ENCODE measurements at regions not wholly inside any gene's neighbourhood (a gene's known extent, or its start where the extent isn't known, plus 50 kb on each side); places are given as distances from the start of the nearest gene placed in this dataset.

- intact Hi-C loops (cut with micrococcal nuclease): no loop called here
- no TSS peak for BruUV-seq (replicated peaks)
- no peaks in the 10 kb centered on the region for H3K4me1 ChIP-seq (ENCODE audit: control insufficient read depth, extremely low read depth, insufficient read depth, low read length)
- H3K36me3 ChIP-seq (ENCODE audit: control insufficient read depth in 2 of 2, extremely low read depth in 1 of 2, insufficient read depth in 2 of 2, low read length in 2 of 2): no peaks in the 10 kb centered on the region
- POLR2A ChIA-PET: no interaction called here
- H3K9ac ChIP-seq (replicated peaks; ENCODE audit: extremely low read depth, insufficient read depth, low read length): no peak overlapping the region
- CTCF ChIA-PET: no interaction called here
- H3K4me3 ChIP-seq (replicated peaks in 1 of 3; ENCODE audit: insufficient read depth in 1 of 3, low read depth in 1 of 3, low read length in 3 of 3): no peak overlapping the region
- no peaks in the 10 kb centered on the region for H3K9me1 ChIP-seq (replicated peaks; ENCODE audit: control insufficient read depth, extremely low read depth, insufficient read depth, low read length)
- no peak overlapping the region for H3K27ac ChIP-seq (ENCODE audit: insufficient read depth, low read depth, low read length)
- H2AFZ ChIP-seq (ENCODE audit: low read depth, low read length): no peak overlapping the region
- no peaks in the 10 kb centered on the region for H4K20me1 ChIP-seq (replicated peaks; ENCODE audit: control insufficient read depth, extremely low read depth, insufficient read depth, low read length)
- no peak for DNase-seq (ENCODE audit: low read depth, low spot score)
- no peaks in the 10 kb centered on the region for H3K79me2 ChIP-seq (ENCODE audit: control insufficient read depth, insufficient read depth, low read length)
- TF ChIP-seq POLR2A (IDR thresholded peaks at IDR 0.05; ENCODE audit: low read depth, low read length): no peak
- no peak for TF ChIP-seq POLR2AphosphoS5 (IDR thresholded peaks at IDR 0.05; ENCODE audit: insufficient read depth, low read depth, low read length)
- no peak for TF ChIP-seq MYC (IDR thresholded peaks at IDR 0.05; ENCODE audit: low read depth, low read length)
- H3K9me3 ChIP-seq (replicated peaks; ENCODE audit: control insufficient read depth, insufficient read depth, low read length): no peaks in the 10 kb centered on the region
- H3K4me2 ChIP-seq (ENCODE audit: insufficient read depth, low read length): no peak overlapping the region
- dilution Hi-C loops (cut with MboI; ENCODE audit: extremely low pct_ligation_motif_present, low sequenced_read_pairs): no loop called here
- H3K27me3 ChIP-seq (ENCODE audit: control insufficient read depth in 2 of 2, insufficient read depth in 2 of 2, low read length in 2 of 2): no peaks in the 10 kb centered on the region
- no peak for FAIRE-seq
Observed at GRCh38 chr11:81942646-81943045, 791.0 kb downstream of the FAM181B start.

- intact Hi-C loops (cut with micrococcal nuclease): no loop called here
- Histone ChIP-seq H3K79me2 (ENCODE audit: control insufficient read depth, insufficient read depth, low read length) (no peaks in the 10 kb centered on the region), H3K9me3 (replicated peaks; ENCODE audit: control insufficient read depth, insufficient read depth, low read length) (no peaks in the 10 kb centered on the region), H3K9ac (replicated peaks; ENCODE audit: extremely low read depth, insufficient read depth, low read length) (no peak overlapping the region), H4K20me1 (replicated peaks; ENCODE audit: control insufficient read depth, extremely low read depth, insufficient read depth, low read length) (no peaks in the 10 kb centered on the region), H3K4me3 (replicated peaks in 1 of 3; ENCODE audit: insufficient read depth in 1 of 3, low read depth in 1 of 3, low read length in 3 of 3) (no peak overlapping the region), H3K4me1 (ENCODE audit: control insufficient read depth, extremely low read depth, insufficient read depth, low read length) (no peaks in the 10 kb centered on the region), H3K9me1 (replicated peaks; ENCODE audit: control insufficient read depth, extremely low read depth, insufficient read depth, low read length) (no peaks in the 10 kb centered on the region), H3K4me2 (ENCODE audit: insufficient read depth, low read length) (no peak overlapping the region), H3K27me3 (ENCODE audit: control insufficient read depth in 2 of 2, insufficient read depth in 2 of 2, low read length in 2 of 2) (no peaks in the 10 kb centered on the region), H2AFZ (ENCODE audit: low read depth, low read length) (no peak overlapping the region), H3K36me3 (ENCODE audit: control insufficient read depth in 2 of 2, extremely low read depth in 1 of 2, insufficient read depth in 2 of 2, low read length in 2 of 2) (no peaks in the 10 kb centered on the region), H3K27ac (ENCODE audit: insufficient read depth, low read depth, low read length) (no peak overlapping the region)
- TF ChIP-seq FOS (IDR thresholded peaks at IDR 0.05; ENCODE audit: borderline replicate concordance, insufficient read depth, low read length) (no peak), GATA2 (IDR thresholded peaks at IDR 0.05; ENCODE audit: insufficient read depth, insufficient read length, low read depth, low read length) (no peak), MYC (IDR thresholded peaks at IDR 0.05; ENCODE audit: low read depth, low read length) (no peak), CTCF (IDR thresholded peaks at IDR 0.05; ENCODE audit: extremely low read depth in 1 of 2, insufficient read depth in 1 of 2, low read depth in 1 of 2, low read length in 2 of 2) (no peak), POLR2AphosphoS5 (IDR thresholded peaks at IDR 0.05; ENCODE audit: insufficient read depth, low read depth, low read length) (no peak), POLR2A (IDR thresholded peaks at IDR 0.05; ENCODE audit: low read depth, low read length) (no peak), MAX (IDR thresholded peaks at IDR 0.05; ENCODE audit: insufficient read depth, insufficient read length) (no peak), EZH2 (IDR thresholded peaks at IDR 0.05; ENCODE audit: borderline replicate concordance, low read depth, low read length, severe bottlenecking) (no peak), JUN (IDR thresholded peaks at IDR 0.05; ENCODE audit: borderline replicate concordance, insufficient read depth, insufficient read length, low read depth) (no peak)
- CTCF ChIA-PET: no interaction called here
- dilution Hi-C loops (cut with MboI; ENCODE audit: extremely low pct_ligation_motif_present, low sequenced_read_pairs): no loop called here
- BruUV-seq (replicated peaks): no TSS peak
- no peak for FAIRE-seq
- POLR2A ChIA-PET: no interaction called here
- DNase-seq (ENCODE audit: low read depth, low spot score): no peak
Observed at GRCh38 chr11:81941998-81942397, 791.7 kb downstream of the FAM181B start.
